ENCODE measurements at regions not wholly inside any gene's neighbourhood (a gene's known extent, or its start where the extent isn't known, plus 50 kb on each side); places are given as distances from the start of the nearest gene placed in this dataset.

DNA sequence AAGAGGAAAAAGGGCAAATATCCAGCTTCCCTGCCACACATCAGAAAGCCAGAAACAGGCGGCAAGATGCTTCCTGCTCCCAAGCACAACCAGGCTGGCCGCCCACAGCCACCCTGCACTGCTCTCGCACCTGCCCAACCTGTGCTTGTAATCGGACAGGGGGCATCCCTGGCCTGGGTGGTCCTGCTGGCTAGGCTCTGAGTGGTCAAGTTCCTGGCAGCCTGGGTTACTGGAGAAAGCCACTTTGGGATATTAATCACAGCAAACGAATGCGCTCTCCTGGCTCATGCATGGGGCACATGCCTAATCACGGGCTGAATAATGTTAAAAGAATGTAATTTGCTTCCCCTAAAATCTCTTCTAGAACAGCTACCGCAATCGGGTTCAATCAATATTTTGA, 442.4 kb downstream of the MCTP2 start:
- intact Hi-C loops (cut with micrococcal nuclease): loop anchor here (5.0 to 10.0 kb wide), 3 partner anchors 581 to 1674 kb away; no protein-coding TSS in a partner anchor

DNA sequence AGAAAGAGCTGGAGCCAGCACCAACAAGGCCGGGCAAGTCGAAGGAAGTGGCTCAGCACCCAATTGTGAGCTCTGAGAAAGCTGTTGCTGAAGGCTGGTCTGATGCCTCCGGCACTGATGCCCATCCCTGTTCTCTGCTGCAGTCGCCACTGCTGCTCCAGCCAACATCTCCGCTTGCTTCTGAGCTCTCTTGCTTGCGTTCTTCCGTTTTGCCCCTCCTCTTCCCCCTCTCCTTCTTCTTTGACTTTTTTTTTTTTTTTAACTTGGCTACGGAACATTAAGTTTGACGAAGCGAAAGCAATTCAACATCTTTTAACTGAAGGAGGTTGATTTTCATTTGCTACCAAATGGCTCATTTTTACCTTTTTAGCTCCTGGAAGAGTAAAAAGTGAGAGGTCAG, 442.9 kb downstream of the MCTP2 start:
- intact Hi-C loops (cut with micrococcal nuclease): loop anchor here (5.0 to 10.0 kb wide), 3 partner anchors 581 to 1673 kb away; no protein-coding TSS in a partner anchor

DNA sequence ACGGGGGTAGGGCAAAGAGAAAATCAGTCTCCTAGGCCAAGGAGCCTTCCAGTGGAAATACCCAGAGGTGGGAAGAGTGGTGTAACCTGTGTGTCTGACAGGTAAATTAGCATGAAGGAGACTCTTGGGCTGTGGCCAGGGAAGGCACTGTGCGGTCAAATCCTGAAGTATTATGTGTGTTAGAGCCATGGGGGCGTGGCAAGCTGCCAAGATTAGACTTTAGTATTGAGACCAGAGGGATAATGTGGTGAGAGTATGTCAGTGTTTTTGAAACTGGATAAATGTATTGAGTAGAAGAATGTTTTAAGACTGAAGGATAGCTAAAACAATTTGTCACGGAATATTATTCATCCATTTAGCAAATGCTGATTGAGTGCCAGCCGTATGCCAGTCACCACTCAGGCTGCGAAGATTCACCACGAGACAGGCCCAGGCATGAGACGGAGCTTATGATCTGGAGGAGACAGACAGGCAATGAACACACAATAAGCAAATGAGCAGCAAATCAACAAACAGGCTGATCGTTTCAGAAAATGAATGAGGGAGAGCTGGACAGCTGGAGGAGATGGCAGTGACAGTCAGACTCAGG, 445.9 kb downstream of the MCTP2 start:
- intact Hi-C loops (cut with micrococcal nuclease): loop anchor here (10.0 kb wide), 1 partner anchor 578 kb away; no protein-coding TSS in a partner anchor

DNA sequence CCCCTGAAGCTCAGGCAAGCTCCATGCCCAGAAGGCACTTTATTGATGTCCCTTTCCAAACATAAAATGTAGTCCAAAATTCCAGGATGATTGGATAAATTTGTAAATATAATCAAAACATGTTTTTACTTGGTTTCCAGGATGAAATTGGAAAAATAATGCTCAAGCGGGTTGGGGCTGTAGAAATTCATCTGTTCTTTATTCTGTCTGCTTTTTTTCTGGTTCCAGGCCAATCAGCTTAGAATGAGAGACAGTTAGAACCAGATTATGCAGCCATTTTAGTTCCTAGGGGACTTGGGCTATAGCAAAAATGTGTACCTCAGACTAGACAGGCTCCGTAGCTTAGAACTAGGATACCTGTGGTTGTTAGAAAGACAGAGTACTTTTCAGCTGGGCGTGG, 450.8 kb downstream of the MCTP2 start:
- intact Hi-C loops (cut with micrococcal nuclease): no loop called here

DNA sequence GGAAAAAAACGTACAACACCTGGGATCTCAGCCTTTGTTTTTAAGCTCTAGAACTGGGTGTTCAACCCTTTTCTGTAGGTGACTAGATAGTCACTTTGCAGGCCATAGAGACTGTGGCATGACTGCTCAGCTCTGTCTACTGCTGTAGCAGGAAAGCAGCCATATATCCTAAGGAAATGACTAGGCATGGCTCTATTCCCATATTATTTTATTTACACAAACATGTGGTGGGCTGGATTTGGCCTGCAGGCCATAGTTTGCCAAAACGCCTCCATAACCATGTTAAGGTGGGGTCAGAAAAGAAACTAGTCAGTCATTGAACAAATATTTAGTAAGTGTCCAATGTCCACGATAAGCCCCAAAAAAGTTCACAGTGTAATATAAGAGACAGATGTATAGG, 452.5 kb downstream of the MCTP2 start:
- intact Hi-C loops (cut with micrococcal nuclease): no loop called here

DNA sequence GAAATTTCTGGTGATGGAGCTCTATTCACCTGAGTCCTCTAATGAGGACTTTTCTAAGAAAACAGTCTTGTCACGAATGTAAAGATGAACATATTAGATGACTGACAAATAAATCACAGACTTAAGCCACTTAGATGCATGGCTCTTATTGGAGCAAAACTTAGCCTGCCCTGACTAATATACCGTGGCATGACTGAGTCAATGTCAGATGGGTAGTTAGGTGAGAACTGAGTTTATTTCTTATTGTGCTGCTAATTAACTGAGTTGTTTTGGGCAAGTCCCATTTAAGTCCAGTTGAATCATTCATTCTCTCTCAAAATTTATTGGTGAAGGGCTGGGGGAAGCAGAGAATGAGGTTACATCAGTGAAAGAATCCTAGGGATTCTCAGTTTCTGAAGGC, 459.8 kb downstream of the MCTP2 start:
- intact Hi-C loops (cut with micrococcal nuclease): no loop called here

DNA sequence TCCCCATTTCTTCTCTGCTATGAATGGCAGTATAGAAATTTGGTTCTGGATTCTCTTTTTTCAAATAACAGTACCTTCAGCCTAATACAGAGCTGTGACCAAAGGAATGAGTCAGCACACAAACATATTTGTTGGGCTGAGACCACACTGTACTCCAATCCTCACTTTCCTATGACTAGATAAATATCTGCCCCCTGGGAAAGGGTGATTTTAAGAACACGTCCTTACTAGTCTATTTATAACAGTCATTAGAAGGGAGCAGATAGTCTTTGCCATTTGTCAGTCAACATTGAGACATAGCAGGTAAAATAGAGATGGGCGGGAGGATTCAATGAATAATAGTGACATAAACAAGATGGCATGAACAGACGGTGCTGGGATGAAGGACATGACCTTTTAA, 461.3 kb downstream of the MCTP2 start:
- intact Hi-C loops (cut with micrococcal nuclease): no loop called here

DNA sequence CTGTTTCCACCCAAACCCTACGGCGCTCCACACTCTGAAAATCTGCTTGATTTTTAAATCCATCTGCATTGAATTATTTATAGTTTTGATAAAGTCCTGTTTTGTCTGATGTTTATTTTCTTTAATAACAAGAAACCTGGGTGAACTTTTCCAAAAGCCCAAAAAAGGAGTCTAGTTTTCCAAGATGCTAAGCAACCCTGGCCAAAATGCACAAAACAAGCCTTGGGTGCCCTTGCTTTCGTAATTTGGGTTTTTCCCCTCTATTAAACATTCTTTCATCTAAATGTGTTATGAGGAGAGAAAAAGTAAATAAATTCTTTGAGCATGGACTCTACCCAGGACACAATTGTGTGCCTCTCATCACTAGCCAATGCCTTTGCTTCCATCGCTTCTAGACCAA, 468.9 kb downstream of the MCTP2 start:
- intact Hi-C loops (cut with micrococcal nuclease): no loop called here

DNA sequence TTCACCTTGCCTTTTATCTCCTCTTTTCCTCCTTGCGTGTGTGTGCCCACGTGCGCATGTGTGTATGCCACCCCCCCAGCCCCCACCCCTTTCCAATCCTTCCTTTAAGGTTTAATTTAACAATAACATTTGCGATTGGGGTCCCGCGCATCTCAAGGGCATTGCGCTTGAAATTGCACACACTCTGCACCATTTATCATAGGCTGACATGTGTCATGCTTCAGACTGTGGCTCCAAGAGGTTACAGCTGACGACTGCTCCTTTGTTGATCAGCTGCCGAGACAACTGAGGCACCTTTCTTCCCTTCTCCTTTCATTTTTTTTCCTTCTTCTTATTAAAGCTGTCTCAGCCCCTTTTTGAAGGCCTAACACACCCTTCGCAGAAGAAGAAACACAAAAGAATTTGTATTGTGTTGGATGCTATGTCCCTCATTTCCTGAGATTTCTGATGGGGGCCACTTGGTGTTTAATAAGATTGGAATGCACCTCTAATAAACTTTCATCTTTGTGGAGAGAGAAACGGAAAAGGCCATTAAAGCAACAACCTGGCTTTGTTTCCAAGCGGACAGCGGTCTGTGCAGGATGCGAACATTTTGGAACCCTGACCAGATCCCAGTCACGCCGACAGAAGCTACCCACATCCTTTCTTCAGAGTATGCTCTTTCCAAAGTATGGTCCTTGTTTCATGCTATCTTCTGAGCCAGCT, 470.1 kb downstream of the MCTP2 start:
- intact Hi-C loops (cut with micrococcal nuclease): no loop called here

DNA sequence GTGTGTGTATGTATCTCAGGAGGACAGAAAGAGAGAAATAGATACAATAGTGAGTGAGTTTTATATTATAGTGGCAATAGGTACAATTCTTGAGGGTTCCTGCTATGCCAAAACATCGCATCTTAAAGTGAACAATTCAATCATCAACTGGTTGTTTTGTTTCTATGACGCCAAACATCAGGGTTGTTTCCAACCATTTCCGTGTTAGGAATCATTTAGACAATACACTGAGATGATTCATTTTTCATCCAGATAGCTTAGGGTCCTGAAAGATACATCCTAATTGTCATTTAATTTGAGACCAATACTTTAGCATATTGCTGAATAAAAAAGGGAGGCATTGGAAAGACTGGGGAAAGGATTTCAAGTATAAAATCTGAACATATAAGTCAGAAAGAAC, 472.2 kb downstream of the MCTP2 start:
- intact Hi-C loops (cut with micrococcal nuclease): no loop called here

DNA sequence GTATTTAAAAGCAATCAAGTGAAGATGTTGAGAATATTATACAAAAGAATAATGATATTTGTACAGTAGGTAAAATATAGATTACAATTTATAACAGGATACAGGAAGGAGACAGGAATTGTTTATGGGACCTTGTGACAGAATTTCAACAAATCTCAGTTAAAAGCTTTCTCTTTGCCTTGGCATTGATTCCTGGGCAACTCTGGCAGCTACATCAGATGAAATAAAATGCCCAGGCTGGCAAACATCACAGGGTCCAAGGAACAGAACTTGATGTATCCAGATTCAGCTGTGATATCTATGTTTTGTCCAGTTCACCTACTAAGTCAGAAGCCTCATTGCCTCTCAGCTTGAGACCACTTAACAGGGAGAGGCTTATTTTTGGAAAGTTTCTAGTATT, 473.1 kb downstream of the MCTP2 start:
- intact Hi-C loops (cut with micrococcal nuclease): no loop called here

DNA sequence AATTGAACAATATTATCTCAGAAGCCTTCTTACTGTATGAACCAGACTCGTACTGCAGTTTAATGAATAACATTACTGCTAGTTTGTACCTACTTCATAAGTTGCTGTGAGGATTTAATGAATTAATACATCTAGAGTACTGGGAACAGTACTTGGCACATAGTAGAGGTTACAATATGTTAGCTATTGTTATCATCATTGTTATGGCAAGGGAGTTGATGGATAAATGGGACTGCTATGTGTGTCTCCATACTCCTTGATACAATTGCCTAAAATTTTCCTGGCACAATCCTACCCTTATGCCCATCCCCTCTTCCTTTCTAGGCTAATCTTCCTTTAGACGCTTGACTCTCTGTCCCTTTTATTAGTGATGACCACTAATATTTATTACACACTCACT, 473.6 kb downstream of the MCTP2 start:
- intact Hi-C loops (cut with micrococcal nuclease): no loop called here

DNA sequence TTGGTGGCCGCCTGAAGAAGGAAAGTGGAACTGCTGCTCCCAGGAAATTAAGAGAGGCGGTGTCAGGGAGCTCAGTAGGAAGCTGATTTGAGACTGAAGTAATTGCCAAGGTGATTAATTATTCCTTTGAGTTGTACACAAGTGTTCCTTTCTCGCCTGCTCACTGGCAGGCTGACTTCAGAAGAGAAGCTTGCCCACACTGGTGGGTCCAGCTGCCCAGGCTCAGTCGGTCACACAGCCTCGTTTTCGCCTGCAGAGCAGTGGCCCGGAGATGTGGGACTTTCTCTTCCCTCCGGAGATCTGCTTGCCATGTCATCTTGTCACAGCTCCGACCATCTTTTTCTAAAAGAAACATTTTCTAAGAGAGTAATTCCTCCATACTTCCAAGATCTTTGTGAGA, 478.0 kb downstream of the MCTP2 start:
- intact Hi-C loops (cut with micrococcal nuclease): no loop called here

DNA sequence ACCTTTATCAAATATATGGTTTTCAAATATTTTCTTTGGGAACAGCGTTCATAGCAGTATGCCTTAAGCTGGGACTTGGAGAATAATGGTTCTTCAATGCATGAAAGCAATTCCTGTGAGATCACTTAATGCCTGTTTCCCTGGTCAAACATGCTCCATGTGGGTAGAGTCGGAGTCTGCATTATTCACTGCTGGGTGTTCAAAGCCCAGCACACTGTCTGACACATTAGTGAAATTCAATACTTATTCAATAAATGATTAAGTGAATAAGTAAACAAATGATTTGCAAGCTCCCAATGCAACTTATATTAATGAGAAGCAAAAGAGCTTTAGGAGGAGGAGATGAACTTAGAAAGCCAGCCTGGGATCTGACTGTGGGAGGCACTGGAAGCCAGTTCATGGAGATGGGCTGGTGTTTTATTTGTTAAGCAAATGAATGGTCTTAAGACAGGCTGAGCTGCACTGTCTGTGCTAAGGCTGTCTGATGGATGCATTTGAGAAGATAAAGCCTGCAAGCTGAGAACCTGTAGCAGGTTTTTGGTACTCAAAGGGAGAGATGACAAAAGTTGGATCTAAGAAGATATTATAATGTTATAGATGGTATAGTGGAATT, 490.8 kb downstream of the MCTP2 start:
- intact Hi-C loops (cut with micrococcal nuclease): no loop called here

DNA sequence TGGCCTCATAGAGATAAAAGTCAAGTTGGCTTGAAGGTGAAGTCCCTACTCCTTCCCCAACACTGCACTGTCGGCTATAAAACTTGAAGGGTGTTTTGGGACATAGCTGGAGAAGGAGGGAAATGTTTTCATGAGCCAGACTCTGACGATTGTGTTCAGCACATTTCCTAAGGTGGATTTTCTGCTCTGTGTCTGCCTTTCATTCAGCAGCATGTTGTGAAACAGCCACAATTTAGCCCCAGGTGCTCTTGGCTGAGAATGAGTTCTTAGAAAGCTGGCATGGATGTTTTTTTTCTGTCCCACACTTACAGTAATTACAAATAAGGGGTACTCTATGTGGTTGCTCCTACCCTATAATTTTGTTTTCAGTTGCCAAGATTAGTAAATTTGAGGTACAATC, 492.4 kb downstream of the MCTP2 start:
- intact Hi-C loops (cut with micrococcal nuclease): no loop called here

DNA sequence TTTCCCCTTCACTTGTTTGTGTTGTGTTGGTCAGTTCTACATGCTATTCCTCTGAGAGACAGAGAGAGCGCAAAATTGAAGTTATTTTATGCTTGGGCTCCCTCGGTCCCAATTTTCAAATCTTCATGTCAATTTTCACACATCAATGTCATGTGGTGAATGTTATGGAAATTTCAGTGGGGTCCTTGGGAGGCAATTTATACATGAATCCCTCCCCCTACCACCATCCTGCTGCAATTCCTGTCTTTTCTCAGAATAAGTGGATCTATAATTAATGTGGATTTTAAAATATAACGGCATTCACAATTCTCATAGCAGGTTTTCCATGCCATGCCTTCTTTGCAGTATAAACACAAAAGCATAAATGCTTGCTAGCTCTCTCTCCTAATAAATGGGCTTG, 499.9 kb downstream of the MCTP2 start:
- intact Hi-C loops (cut with micrococcal nuclease): no loop called here

DNA sequence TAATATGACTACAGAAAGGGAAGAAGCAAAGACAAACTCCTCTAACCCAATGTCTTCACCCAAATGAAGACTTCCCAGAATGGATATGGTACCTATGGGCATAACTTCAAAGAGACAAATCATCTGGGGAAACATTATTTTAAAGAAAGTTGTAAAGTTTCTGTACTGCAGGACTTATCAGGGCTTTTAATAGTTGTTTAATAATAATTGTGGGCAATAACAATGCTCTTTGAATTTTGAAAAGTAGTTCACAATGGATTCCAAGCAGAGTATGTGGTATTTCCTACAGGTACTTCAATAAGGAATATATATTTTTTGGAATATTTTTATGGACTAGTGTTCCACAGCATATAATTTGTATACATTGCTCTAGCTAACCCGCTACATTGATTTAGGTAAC, 503.1 kb downstream of the MCTP2 start:
- intact Hi-C loops (cut with micrococcal nuclease): no loop called here

DNA sequence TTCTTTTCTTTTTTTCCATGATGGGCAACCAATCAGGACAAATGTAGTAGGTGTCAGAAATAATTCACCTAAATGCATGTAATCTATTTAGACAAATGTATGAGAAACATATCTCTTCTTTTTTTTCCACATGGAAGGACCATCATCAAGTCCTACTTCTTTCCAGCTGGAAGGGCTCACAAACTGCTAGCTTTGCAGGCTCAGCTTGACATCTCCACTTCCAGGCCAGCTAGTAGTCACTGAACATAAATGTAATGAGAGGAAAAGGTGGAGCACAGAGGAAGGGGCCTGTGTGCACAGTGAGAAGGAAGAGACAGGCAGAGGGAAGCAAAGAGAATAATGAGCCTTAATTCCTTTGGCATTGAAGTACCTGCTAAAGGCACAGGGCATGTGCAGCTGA, 504.9 kb downstream of the MCTP2 start:
- intact Hi-C loops (cut with micrococcal nuclease): no loop called here

DNA sequence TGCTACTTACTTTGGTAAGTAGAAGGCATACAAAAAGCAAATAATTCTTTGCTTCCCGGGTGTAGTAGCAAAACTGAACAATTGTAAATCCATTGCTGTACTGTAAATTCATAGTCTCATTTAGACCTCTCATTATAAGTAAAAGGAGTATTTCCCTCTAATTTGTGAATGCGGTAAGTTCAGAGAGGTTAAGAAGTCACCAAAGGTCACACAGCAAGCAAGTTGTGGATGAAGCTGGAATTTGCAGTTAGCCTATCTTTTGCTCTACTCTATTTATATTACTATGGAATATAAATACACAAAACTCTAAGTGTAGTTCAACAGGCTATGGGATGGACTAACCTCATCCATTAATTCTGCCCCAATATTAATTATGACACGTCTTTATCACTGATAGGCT, 508.3 kb downstream of the MCTP2 start:
- intact Hi-C loops (cut with micrococcal nuclease): no loop called here

DNA sequence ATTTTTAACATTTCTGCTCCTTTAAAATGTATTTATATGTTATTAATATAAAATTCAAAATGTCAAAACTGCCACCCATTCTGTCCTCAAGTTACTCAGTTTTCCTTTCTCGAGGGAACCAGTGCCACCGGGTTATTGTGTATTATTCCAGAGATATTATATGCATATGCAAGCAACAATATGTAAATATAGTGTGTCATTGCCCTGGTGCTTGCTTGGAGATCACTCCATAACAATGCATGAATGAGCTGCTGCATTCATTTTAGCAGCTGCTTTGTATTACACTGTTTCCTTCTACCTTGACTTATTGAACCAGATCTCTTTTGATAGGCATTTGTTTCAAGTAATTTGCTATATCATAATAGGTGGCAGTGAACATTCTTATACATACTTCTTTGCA, 509.1 kb downstream of the MCTP2 start:
- intact Hi-C loops (cut with micrococcal nuclease): no loop called here

DNA sequence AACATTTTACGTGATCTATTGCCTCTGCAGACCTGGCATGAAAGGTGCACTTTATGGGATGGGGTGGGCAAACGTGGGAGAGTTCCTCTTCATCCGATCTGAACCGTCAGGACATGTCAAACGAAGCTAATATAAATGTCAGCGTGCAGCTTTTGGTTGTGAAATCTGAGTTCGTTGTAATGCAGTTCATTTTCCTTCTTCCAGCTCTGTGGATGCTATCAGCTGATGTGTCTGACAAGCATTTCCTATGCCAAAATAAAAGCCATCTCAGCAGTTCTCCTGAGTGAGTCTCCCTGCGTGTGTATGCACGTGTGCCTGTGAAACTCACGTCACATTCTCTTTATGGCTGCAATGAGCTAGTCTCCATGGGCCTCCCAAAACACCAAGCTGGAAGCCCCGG, 512.3 kb downstream of the MCTP2 start:
- intact Hi-C loops (cut with micrococcal nuclease): no loop called here

DNA sequence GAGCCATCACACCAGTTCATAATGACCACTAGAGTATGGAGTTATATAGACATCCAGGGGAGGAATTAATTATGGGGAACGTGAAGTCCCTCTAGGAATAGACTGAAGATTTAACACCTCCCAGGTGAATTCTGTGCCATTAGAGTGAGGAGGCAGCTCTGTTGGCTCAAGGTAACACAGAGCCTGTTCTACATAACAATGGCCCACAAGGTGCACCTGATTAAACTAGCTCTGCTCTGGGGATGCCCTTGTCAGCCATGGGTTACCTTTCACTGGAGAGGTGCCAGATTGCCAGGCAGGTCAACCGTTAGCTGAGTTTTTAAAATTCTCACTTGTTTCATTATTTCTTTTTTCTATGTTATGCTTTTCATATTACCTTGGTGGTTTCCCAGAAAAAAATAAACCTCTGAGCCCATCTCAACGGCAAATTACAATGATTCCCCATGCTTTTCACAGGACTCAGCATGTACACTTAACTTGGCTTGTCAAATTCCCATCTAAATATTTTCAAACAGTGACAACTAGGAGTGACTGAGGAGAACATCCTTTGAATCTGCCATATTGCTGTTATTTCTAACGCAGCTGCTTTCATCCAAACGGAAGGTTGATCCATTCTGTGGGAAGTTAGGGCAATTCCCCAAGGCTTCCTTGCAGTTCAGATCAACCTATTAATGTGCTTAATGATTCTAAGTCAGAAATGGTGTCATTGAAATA, 512.9 kb downstream of the MCTP2 start:
- intact Hi-C loops (cut with micrococcal nuclease): no loop called here
